Right atrium auricular region (tissue), 2 donors: ENCODE measurements at regions not wholly inside any gene's neighbourhood (a gene's known extent, or its start where the extent isn't known, plus 50 kb on each side); places are given as distances from the start of the nearest gene placed in this dataset.

Source experiments
- DNase-seq: peaks from one replicate; pipeline ENCODE4 v3.0.0-alpha.2; 2019; ENCODE audit warnings: low spot score
- H3K27ac ChIP-seq, 2 donors: fragments of 200-600 bp; sonication (generic); 1 replicate in 1 of 2; 2 replicates in 1 of 2; pipeline ENCODE4 v1.5.1; 2016 to 2019
- H3K27me3 ChIP-seq, 2 donors: fragments of 200-600 bp; sonication (generic); one replicate each; pipeline versions ENCODE4 v1.5.1 to v1.6.0; 2017 to 2019
- H3K36me3 ChIP-seq: fragments of 200-600 bp; sonication (generic); one replicate; pipeline ENCODE4 v1.5.1; 2016
- H3K4me1 ChIP-seq, 2 donors: fragments of 200-600 bp; sonication (generic); one replicate each; pipeline versions ENCODE4 v1.5.1 to v1.6.0; 2017 to 2019
- H3K4me3 ChIP-seq, 2 donors: fragments of 200-600 bp; sonication (generic); 1 replicate in 1 of 2; 2 replicates in 1 of 2; pipeline ENCODE4 v1.5.1; 2017 to 2019; ENCODE audit warnings: mild to moderate bottlenecking in 1 of 2, moderate library complexity in 1 of 2
- H3K9me3 ChIP-seq, 2 donors: fragments of 200-600 bp; sonication (generic); one replicate each; pipeline ENCODE4 v1.5.1; 2019
- TF ChIP-seq, protein P1 (sequence below), 2 donors: fragments of 200-600 bp; sonication (generic); IDR thresholded peaks; one replicate each; pipeline ENCODE4 v1.5.1; 2019; ENCODE audit warnings: antibody characterized with exemption in 2 of 2

GRCh38 chr7:114130866-114131265, 212.1 kb upstream of the PPP1R3A start:
- TF ChIP-seq, protein P1, sequence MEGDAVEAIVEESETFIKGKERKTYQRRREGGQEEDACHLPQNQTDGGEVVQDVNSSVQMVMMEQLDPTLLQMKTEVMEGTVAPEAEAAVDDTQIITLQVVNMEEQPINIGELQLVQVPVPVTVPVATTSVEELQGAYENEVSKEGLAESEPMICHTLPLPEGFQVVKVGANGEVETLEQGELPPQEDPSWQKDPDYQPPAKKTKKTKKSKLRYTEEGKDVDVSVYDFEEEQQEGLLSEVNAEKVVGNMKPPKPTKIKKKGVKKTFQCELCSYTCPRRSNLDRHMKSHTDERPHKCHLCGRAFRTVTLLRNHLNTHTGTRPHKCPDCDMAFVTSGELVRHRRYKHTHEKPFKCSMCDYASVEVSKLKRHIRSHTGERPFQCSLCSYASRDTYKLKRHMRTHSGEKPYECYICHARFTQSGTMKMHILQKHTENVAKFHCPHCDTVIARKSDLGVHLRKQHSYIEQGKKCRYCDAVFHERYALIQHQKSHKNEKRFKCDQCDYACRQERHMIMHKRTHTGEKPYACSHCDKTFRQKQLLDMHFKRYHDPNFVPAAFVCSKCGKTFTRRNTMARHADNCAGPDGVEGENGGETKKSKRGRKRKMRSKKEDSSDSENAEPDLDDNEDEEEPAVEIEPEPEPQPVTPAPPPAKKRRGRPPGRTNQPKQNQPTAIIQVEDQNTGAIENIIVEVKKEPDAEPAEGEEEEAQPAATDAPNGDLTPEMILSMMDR (IDR thresholded peaks at IDR 0.05) = no peak
- Histone ChIP-seq H3K4me1 (no peaks in the 10 kb centered on the region), H3K4me3 (no peak overlapping the region), H3K27me3 (no peaks in the 10 kb centered on the region), H3K27ac (no peak overlapping the region), H3K36me3 (no peaks in the 10 kb centered on the region), H3K9me3 (no peaks in the 10 kb centered on the region)
- DNase-seq = no peak

GRCh38 chr7:114128880-114129279, 210.1 kb upstream of the PPP1R3A start:
- Histone ChIP-seq H3K4me3 (no peak overlapping the region), H3K27me3 (no peaks in the 10 kb centered on the region), H3K36me3 (no peaks in the 10 kb centered on the region), H3K9me3 (no peaks in the 10 kb centered on the region), H3K27ac (no peak overlapping the region), H3K4me1 (no peaks in the 10 kb centered on the region)
- TF ChIP-seq, protein P1 (IDR thresholded peaks at IDR 0.05) = no peak
- DNase-seq = no peak

DNA sequence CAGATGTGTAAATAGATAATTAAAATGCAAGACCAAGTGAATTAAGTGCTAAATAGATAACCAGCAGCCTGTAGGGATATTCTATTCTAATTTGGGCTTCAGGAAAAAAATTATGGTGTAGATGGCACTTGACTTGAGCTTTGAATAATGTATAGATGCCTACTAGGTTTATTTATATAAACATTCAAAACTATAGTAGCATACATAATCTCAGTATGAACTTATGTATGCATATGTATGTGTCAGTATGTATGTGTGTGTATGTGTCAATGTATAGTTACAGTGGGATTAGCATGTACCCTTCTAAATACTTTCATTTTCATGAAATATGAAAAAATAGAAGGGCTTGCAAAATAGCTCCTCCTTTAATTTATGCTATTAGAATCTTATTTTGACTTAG, 207.3 kb upstream of the PPP1R3A start:
- no peak overlapping the region for H3K27ac ChIP-seq

DNA sequence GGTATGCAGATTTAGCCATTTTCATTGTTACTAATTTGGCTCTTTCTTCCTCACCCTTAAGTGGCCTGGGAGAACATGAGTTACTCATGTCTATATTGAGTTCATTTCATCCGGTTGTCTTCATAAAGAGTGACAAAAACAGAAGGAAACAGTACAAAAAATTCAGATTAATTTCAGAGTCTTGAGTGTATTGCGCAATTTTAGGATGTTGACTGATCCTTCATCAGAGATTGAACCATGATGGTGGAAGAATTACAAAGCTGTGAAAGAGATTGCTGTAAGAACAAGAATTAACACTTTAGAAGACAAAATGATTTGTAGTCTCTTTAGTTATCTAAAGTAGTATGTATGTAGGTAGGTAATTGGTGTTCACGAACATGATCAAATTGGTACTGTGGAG, 194.0 kb upstream of the PPP1R3A start:
- Histone ChIP-seq H3K9me3 (no peaks in the 10 kb centered on the region), H3K27ac (no peak overlapping the region), H3K36me3 (no peaks in the 10 kb centered on the region), H3K4me3 (no peak overlapping the region), H3K4me1 (no peaks in the 10 kb centered on the region), H3K27me3 (no peaks in the 10 kb centered on the region)
- no peak for DNase-seq
- TF ChIP-seq, protein P1 (IDR thresholded peaks at IDR 0.05) = no peak

More for the DNA sequence above, 207.3 kb upstream of the PPP1R3A start:
- H3K4me1 ChIP-seq = no peaks in the 10 kb centered on the region
- no peaks in the 10 kb centered on the region for H3K9me3 ChIP-seq
- DNase-seq = no peak
- TF ChIP-seq, protein P1 (IDR thresholded peaks at IDR 0.05) = no peak
- no peaks in the 10 kb centered on the region for H3K36me3 ChIP-seq
- H3K27me3 ChIP-seq = no peaks in the 10 kb centered on the region
- H3K4me3 ChIP-seq = no peak overlapping the region

GRCh38 chr7:114110666-114111065, 191.9 kb upstream of the PPP1R3A start:
- no peak overlapping the region for H3K4me3 ChIP-seq
- no peaks in the 10 kb centered on the region for H3K9me3 ChIP-seq
- H3K4me1 ChIP-seq = no peaks in the 10 kb centered on the region
- TF ChIP-seq, protein P1 (IDR thresholded peaks at IDR 0.05) = no peak
- no peaks in the 10 kb centered on the region for H3K27me3 ChIP-seq
- H3K27ac ChIP-seq = no peak overlapping the region
- H3K36me3 ChIP-seq = no peaks in the 10 kb centered on the region
- DNase-seq = no peak

DNA sequence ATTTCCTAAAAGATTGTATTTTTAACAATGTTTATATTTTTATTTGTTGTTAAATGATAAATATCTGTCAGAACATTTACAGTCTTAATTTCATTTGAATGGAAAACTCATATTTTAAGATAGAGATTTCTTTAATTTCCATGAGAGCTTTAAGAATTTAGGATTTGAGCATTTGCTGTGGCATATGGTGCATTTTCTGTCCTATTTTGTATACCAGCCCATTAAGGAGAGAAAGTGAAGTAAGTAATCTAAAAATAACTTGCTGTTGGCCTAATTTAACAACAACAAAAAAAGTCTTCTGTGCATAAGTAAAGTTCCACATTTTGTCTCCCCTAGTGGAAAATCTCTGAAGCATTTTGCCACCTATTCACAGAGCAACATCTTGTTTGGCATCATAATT, 190.9 kb upstream of the PPP1R3A start:
- Histone ChIP-seq H3K36me3 (no peaks in the 10 kb centered on the region), H3K4me3 (no peak overlapping the region), H3K9me3 (no peaks in the 10 kb centered on the region), H3K27me3 (no peaks in the 10 kb centered on the region), H3K27ac (no peak overlapping the region), H3K4me1 (no peaks in the 10 kb centered on the region)
- no peak for DNase-seq
- TF ChIP-seq, protein P1 (IDR thresholded peaks at IDR 0.05) = no peak
